ENCODE measurements at regions not wholly inside any gene's neighbourhood (a gene's known extent, or its start where the extent isn't known, plus 50 kb on each side); places are given as distances from the start of the nearest gene placed in this dataset.

DNA sequence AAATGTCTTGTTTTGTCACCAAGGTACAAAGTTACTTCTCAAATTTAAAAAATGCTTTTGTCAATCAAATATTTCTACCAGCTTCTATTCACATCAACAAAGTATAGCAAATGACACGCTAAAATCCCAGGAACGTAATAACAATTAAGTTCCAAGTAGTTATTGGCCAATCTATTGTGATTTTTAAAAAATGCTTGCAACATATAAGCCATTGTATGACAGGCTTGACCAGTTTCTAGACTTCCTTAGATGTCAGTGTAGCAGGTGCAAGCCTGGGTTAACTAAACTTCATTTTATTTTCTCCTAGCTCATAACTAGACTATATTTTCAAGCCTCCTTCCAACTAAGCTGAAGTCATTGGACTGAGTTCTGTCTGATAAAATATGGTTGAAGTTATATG, 494.5 kb upstream of the PKN2 start:
- DNase-seq = no peak

GRCh38 chr1:88191917-88192316, 492.2 kb upstream of the PKN2 start:
- DNase-seq = no peak

DNA sequence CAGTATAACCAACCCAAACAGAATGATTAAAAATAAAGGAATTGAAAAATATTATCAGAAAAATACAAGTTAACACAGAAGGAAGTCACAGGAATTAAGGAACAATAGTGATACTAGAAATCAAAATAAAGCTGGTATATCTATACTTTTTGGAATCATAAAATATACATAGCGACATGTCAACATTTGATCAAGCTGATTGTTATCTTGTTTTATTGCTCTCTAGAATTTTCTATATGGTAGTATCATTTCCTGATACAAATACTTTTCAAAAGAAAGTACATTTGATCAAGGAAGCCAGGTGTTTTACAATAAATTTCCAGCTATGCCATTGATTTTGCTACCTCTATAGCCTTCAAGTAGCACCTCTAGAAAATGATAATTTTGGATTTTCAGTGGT, 489.5 kb upstream of the PKN2 start:
- DNase-seq = no peak

GRCh38 chr1:88200545-88200944, 483.5 kb upstream of the PKN2 start:
- no peak for DNase-seq

GRCh38 chr1:88204111-88204510, 480.0 kb upstream of the PKN2 start:
- DNase-seq = no peak

DNA sequence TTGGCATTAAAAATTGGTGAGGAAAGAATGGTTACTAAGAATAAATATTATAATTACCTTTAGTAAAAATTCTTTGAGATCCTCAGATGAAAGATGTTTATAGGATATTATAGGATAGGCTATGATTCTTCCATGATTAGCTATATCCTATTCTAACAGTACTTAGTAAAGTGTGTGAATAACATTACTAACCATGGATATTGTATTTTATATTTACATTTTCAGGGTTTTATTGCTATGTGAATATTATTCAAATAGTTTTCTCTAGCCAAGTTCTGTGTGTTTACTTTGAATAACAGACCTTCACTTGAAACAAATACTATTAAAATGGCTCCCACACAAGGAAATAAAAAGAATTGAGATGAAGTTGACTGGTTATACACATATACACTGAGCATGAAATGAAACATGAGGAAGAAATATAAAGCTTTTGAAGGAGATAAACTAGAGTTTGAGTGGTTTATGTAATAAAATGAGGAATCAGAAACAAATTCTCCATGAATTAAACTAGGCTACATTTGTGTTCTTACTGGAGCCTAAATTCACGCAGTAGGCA, 479.4 kb upstream of the PKN2 start:
- no peak for DNase-seq

DNA sequence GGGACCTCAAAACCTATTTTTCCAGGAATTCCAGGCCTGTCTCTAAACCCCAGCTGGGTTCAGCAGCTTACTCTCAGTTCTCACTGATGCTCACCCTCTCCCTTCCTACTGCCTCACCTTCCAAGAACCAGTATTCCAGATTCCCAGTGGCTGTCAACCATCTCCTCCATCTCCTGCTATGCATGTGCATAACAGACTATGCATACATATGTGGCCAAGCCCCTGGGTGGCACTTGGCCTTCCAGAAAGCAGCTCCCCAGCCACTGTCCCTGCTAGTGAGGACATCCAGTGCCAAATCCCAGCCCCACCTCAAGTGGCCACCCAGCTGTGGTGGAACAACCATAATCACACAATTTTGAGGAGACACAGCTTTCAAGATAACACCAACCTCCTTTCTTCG, 475.7 kb upstream of the PKN2 start:
- no peak for DNase-seq

DNA sequence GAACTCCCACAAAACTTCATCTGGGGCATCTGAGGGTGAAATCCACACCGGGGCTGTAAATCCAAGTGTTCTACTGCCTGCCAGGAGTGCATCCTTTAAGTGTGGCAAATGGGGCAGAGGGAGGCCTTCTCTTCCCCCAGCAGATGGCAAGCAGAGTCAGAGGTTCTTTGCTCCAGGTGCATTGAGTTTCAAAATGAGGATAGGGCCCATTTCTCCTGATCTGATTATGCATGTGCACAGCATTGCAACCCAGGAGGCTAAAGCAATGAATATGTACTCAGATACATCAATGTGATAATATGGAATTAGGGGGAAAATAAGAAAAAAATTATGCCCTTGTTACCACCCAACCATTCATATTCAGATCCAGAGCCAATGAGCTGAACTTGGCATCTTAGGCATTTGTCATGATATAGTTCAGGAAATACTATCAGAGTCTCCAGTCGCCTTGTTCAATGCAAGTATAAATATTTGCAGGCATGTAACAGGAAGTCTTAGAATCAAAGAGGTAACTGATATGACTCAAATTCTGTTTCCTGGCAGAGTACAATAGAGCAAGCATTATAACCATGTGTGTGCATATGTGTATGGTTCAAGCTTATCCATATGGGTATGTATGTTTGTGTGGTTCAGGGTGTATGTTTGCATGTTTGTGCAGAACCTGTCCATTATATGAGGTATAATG, 473.8 kb upstream of the PKN2 start:
- no peak for DNase-seq

GRCh38 chr1:88216441-88216840, 467.6 kb upstream of the PKN2 start:
- no peak for DNase-seq

DNA sequence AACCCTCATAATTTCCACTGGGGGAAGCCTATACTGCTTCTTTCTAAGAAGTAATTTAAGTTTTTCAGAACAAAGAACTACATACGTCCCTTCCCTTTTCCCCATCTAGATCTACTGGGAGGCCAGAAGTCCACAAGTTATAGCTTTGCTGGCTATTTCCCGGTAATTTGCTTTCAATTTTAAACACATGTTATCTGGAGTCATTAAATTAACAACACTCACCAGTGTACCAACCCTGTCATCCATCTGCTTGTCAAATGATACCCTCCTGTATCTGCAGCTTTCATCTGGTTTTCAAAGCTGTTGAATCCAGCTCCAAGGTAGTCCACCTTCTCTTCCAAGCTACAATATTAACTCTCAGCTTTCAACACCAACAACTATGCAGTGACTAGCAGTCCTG, 466.7 kb upstream of the PKN2 start:
- no peak for DNase-seq

DNA sequence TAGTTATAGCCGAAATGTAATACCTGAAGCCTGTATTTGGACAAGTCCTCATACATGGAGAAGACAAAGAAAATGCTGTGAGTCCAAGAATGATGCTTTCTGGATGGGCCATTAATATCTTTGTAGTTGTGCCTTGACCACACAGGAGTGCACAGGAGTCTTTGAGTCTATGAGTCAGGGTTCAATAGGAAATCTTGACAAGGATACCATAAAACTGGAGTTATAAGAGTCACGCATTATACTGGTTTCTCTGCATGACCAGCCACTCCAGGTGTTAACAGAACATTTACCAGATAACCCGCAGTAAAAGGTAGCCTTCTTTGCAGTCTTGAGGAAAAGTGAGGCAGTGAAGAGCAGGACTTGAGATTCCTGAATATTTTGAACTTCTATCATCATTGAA, 464.6 kb upstream of the PKN2 start:
- no peak for DNase-seq

- no peak for DNase-seq
Observed at GRCh38 chr1:88221411-88221810, 462.7 kb upstream of the PKN2 start.

DNA sequence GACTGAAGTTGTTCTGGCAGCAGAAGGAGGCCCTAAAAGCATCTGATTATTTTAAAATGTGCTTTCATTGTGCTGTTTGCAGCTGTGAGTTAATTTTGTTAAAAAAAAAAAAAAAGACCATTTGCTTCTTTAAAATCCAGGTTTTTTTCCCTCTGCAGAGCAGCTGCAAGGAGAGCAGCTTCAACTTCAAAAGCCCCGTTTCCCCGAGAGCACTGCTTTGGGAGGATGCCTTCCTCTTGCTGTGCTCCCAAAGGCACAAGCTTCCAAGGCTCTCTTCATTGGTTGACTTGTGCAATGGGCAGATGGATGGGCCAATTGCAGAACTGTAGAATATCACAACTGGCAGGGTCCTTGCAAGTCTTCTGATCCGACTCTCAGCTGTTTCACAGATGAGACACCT, 459.2 kb upstream of the PKN2 start:
- DNase-seq = no peak

GRCh38 chr1:88228114-88228513, 456.0 kb upstream of the PKN2 start:
- DNase-seq = no peak

DNA sequence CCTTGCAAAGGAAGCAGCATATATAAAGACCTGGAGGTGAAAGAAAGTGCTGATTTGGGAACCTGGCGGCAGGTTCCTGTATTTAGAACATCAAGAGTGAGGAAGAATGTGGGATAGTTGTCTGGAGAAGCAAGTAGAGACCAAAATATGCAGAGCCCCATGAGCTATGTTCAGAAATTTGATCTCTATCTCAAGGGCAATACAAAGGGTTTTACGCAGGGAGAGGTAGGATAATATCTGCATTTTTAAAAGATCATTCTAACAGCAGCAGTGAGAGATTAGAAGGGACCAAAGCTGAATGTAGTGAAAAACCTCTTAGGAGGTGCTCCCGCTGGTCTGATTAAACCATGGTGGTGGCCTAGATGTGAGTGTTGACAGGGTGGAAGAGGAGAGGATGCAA, 453.9 kb upstream of the PKN2 start:
- DNase-seq = no peak

DNA sequence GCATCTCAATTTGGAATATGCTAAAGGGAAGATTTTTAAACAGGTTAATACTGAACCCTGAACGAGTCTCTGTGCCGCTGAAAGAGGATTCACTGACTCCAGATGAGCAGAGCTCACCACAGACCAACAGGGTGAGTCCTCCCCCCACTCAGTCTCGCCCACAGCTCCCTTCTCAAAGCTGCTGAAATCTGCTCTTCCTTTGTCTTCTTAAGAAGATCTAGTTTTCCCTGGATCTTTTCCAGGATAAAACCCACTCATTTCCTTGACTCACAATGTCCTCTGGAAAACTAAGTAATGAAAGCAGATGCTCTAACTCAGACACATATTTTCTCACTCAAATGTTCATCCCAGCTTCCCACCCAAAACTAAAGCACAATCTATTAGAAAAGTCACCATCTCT, 447.0 kb upstream of the PKN2 start:
- no peak for DNase-seq

DNA sequence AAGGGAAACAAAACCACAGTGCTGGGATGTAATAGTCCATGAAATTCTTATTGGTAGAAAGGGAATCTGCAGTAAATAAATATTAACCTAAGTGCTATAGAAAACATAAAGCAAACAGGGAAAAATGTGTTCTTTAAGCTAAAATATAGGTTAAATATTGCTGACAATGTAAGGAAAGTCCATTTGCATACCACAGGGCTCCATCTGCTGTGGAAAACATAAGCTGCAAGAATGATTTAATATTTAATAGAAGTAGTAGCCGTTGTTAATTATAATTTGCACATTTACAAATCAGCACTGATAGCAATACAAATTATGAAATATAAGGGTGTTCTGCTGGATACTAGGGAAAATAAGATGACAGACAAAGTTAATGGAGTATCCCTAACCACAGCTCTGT, 444.9 kb upstream of the PKN2 start:
- no peak for DNase-seq

DNA sequence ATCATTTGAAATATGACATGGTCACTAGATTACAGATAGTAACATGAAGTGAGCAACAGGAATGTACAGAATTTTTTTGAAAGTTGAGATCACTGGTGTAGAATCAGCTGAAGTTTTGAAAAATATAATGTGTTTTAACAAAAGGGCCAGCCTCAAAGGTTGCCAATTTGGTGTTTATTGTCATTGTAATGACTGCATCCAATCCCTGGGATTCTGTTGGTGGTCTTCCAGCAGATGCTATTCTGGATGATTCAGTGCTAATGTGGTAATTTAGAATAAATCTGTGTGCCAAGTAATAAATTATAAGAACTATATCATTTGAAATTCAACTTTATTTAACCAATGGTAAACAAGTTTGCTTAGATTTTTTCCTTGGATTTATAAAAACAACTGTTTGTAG, 436.4 kb upstream of the PKN2 start:
- no peak for DNase-seq

DNA sequence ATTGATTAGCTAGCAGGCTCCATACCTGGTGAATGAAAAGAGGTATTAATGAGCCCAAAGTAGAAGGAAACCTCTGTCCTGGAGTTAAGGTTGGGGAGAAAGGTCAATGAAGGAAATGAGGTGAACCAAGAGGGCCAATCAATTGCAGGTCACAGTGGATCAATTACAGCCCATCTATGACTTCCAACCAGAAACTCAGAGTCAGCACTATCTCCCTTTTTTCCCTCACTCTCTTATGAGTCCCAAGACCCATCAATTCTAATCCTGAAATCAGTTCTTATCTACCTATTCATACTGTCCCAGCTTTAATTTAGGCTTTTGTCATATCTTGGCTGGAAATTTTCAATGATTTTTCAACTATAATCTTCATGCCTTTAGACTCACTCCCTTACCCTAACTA, 433.2 kb upstream of the PKN2 start:
- DNase-seq = no peak

DNA sequence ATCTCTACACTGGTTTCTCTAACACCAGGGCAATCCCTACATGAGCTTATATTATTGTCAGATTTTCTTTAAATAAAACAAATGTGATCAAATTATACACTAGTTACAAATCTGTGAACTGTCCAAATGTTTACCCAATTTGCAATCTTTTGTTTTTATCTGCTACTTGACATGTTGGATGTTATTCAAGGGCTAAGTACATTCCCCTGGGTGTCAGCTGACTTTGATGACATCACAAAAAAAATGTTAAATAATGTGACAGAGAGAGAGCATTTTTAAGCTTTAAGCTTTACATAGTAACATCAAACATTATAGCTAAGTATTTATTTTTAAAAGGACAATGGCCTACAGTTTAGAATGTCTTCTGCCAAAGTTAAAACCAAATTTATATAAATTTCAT, 431.3 kb upstream of the PKN2 start:
- DNase-seq = no peak

DNA sequence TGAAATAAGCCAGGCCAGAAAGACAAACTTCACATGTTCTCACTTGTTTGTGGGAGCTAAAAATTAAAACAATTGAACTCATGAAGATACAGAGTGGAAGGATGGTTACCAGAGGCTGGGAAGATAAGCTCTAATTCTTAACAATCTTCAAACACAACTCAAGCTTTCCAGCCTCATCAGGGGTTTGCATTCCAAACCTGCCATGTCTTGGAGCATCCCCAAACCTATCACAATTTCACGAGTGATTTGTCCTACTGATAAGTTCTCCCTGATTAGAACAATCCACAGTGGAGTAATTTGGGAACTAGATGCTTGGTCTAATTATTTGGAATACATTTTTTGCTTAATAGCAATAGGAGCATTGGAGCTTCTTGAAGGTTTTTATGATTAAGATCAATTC, 418.5 kb upstream of the PKN2 start:
- DNase-seq = no peak

GRCh38 chr1:88266051-88266450, 418.0 kb upstream of the PKN2 start:
- no peak for DNase-seq

DNA sequence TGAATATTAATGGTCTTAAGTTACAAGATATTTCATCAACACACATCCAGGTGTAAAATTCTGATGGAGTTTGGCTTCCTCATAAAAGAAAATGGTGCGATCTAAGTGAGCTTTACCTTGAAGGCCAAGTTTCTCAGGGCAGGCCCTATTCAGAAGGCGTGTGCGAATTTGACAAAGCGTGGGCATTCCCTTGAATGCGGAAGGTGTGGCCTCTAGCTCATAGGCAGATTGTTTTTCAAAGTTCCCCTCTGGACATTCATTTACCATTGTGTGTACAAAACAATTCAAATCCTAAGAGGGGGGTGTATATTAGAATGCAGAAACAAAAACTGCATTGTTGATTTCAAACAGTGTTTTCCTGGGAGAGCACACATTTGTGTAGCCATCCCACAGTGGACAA, 411.9 kb upstream of the PKN2 start:
- DNase-seq = no peak

- DNase-seq = no peak
Observed at GRCh38 chr1:88274431-88274830, 409.6 kb upstream of the PKN2 start.

DNA sequence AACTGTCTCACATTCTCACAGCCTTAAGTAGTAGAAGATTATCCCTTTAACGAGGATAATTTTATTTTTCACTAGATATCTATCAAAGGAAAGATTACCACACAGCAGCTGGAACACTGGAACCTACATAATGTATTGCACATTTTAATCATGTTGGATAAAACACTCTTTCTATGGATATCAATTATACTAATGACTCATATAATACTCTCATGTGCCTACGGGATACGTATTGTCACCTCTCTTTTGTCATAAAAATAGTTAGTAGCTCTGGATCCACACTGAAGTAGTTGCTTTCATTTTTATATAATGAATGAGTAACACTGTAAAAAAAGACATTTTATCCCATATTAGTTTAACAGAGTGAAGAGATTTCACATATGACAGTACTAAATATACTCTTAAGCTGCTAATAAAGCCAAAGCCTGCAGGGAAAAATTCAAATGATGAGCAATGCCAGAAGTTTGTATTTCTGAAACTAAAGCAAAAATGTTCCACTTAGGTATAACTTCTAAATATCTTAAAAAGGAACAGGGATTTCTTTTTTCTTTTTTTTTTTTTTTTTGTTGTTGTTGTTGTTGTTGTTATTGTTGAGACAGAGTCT, 408.7 kb upstream of the PKN2 start:
- DNase-seq = no peak

Measured in HCEC 1CT (cell line).